Lung (tissue), 11 donors: ENCODE measurements at regions not wholly inside any gene's neighbourhood (a gene's known extent, or its start where the extent isn't known, plus 50 kb on each side); places are given as distances from the start of the nearest gene placed in this dataset.

ENCODE experiments used
- ATAC-seq: fragments of 200-7000 bp; cut with Tn5 transposase; one replicate; pipeline ENCODE4 v1.9.1; 2020; ENCODE audit warnings: moderate number of reproducible peaks; ENCODE audit not compliant: insufficient read depth, low FRiP score
- DNase-seq, 3 donors: peaks; one replicate each; pipeline ENCODE4 v3.0.0-alpha.2; 2013 to 2017
- H3K27ac ChIP-seq, 2 donors: one replicate each; pipeline ENCODE4 v1.5.1; 2013; ENCODE audit warnings: mild to moderate bottlenecking in 2 of 2, moderate library complexity in 2 of 2, control low read depth in 1 of 2, inconsistent platforms in 1 of 2, low read depth in 1 of 2, low read length in 1 of 2
- H3K27me3 ChIP-seq, 3 donors: one replicate each; pipeline ENCODE4 v1.5.1; 2013; ENCODE audit warnings: low read length in 2 of 3; ENCODE audit not compliant: control insufficient read depth in 3 of 3, insufficient read depth in 3 of 3
- H3K36me3 ChIP-seq, 4 donors: one replicate each; pipeline ENCODE4 v1.5.1; 2013; ENCODE audit warnings: low read length in 4 of 4, mild to moderate bottlenecking in 1 of 4, moderate library complexity in 1 of 4; ENCODE audit not compliant: control insufficient read depth in 4 of 4, insufficient read depth in 4 of 4
- H3K4me1 ChIP-seq, 5 donors: one replicate each; pipeline ENCODE4 v1.5.1; 2013; ENCODE audit warnings: low read length in 5 of 5, mild to moderate bottlenecking in 2 of 5, moderate library complexity in 1 of 5; ENCODE audit not compliant: control insufficient read depth in 5 of 5, insufficient read depth in 5 of 5
- H3K4me3 ChIP-seq: one replicate; pipeline ENCODE4 v1.5.1; 2013; ENCODE audit warnings: mild to moderate bottlenecking, control low read depth, moderate library complexity
- H3K9ac ChIP-seq, 2 donors: one replicate each; pipeline ENCODE4 v1.5.1; 2013; ENCODE audit warnings: low read length in 2 of 2, control low read depth in 1 of 2; ENCODE audit not compliant: insufficient read depth in 1 of 2
- H3K9me3 ChIP-seq, 4 donors: one replicate each; pipeline ENCODE4 v1.5.1; 2013; ENCODE audit warnings: low read length in 3 of 4, mild to moderate bottlenecking in 1 of 4, moderate library complexity in 1 of 4; ENCODE audit not compliant: control insufficient read depth in 4 of 4, insufficient read depth in 3 of 4
- WGBS, 2 donors: extraction: QIAGEN DNeasy Blood & Tissue Kit; methylation state at CpG; one replicate each; pipeline ENCODE4 v1.1.7; 2013; 5-methylcytosine and 5-hydroxymethylcytosine counted together
- TF ChIP-seq, protein P1 (sequence below): IDR thresholded peaks from 2 replicates; pipeline ENCODE4 v1.5.1; 2012; ENCODE audit warnings: mild to moderate bottlenecking; ENCODE audit errors: control extremely low read depth, extremely low read depth
- donor health status: control.
- donor health status: control.
- donor health status: Bipolar disorder and iron deficiency.
- donor health status: healthy.
- donor health status: DM: yes; HTN: yes; CAD: no.

DNA sequence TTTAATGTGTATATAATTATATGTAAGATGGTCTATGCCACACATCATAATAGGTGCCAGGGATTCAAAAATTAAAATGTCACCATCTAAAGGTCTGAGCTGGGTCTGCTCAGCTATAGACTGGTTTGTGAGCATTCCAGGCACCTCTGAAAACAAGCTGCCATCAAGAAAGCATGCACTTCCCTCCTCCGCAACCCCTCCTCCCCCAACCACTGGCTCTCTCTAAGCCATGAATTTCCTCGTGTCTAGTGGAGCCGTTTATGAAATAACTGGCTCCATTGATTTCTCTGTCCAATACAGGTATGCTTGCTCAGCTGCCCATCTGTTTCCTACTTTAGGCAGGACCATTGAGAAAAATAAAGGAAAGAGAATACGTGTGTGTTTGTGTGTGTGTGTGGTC is 522.6 kb upstream of the PLXNA2 start:
- TF ChIP-seq, protein P1, sequence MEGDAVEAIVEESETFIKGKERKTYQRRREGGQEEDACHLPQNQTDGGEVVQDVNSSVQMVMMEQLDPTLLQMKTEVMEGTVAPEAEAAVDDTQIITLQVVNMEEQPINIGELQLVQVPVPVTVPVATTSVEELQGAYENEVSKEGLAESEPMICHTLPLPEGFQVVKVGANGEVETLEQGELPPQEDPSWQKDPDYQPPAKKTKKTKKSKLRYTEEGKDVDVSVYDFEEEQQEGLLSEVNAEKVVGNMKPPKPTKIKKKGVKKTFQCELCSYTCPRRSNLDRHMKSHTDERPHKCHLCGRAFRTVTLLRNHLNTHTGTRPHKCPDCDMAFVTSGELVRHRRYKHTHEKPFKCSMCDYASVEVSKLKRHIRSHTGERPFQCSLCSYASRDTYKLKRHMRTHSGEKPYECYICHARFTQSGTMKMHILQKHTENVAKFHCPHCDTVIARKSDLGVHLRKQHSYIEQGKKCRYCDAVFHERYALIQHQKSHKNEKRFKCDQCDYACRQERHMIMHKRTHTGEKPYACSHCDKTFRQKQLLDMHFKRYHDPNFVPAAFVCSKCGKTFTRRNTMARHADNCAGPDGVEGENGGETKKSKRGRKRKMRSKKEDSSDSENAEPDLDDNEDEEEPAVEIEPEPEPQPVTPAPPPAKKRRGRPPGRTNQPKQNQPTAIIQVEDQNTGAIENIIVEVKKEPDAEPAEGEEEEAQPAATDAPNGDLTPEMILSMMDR, result no peak
- Histone ChIP-seq H3K4me3 (no peak overlapping the region), H3K27me3 (no peaks in the 10 kb centered on the region), H3K4me1 (no peaks in the 10 kb centered on the region), H3K27ac (no peak overlapping the region), H3K36me3 (no peaks in the 10 kb centered on the region), H3K9me3 (no peaks in the 10 kb centered on the region), H3K9ac (no peak overlapping the region)
- DNase-seq (peak; percentile 13 to 52 (median 18)), ATAC-seq (no peak)
- WGBS, 2 donors, result 66 to 67% methylated on average over 4 of the region's 4 CpGs

DNA sequence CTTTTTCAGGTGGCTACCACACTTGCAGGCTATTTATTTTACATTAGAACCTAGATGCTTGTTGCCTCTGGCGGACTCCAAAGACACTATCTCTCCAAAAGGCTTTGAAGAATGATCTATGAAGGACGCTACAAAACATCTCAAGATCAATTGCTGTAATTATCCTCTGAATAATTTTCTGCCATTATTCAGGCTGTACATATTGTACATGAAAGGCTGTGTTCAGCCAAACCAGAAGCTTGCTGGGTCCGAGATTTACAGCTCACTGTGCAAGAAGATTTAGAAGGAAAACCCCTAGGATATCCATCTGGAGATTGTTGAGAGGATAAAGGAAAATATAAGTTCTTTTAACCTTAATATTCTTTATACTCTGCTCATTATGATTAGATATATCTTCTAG is 523.6 kb upstream of the PLXNA2 start:
- Histone ChIP-seq H3K9me3 (no peaks in the 10 kb centered on the region), H3K27me3 (no peaks in the 10 kb centered on the region), H3K36me3 (no peaks in the 10 kb centered on the region), H3K4me3 (no peak overlapping the region), H3K9ac (no peak overlapping the region), H3K4me1 (no peaks in the 10 kb centered on the region), H3K27ac (no peak overlapping the region)
- ATAC-seq (no peak), DNase-seq (no peak)
- TF ChIP-seq, protein P1, result no peak
- WGBS, 2 donors, result 78 to 85% methylated on average over 3 of the region's 3 CpGs

DNA sequence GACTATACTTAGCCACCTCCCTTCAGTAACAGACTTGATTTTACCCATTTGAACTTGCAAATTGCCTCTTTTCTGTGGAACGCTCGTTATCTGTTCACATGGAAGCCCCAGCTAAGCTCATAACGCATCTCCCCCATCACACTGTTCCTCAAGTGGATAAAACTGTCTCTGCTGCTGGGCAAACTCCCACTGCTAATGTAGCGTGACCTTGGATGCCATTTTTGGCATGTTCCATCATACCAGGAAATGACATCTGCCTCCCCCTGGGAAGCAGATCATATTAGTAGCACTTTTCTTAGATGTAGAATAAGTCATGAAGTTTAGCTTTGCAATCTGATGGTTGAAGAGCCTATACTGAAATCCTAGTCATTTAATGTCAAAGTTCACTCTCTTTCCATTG is 528.7 kb upstream of the PLXNA2 start:
- Histone ChIP-seq H3K4me1 (no peaks in the 10 kb centered on the region), H3K27ac (no peak overlapping the region), H3K9ac (no peak overlapping the region), H3K9me3 (no peaks in the 10 kb centered on the region), H3K36me3 (no peaks in the 10 kb centered on the region), H3K4me3 (no peak overlapping the region), H3K27me3 (no peaks in the 10 kb centered on the region)
- WGBS, 2 donors, result 57 to 72% methylated on average over 4 of the region's 4 CpGs
- no peak for DNase-seq
- TF ChIP-seq, protein P1, result no peak
- ATAC-seq, result no peak

DNA sequence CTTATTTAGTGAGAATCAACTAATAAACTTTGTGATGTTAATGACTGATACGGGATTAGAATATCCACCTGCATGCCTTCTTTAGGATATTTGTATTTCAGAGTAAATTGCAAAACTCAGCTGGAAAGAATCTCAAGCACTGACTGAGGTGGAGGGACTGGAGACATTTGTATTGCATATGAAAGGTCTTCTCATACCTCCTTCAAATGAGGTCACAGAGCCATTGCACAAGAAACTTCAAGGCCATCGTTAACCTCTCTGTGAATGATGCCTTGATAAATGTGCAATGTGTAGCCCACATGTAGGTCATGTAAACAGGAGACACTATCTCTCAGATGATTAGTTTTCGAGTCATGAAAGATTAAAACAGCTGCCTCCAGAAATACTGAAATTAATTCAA is 531.7 kb upstream of the PLXNA2 start:
- Histone ChIP-seq H3K36me3 (no peaks in the 10 kb centered on the region), H3K4me1 (no peaks in the 10 kb centered on the region), H3K4me3 (no peak overlapping the region), H3K9me3 (no peaks in the 10 kb centered on the region), H3K27ac (no peak overlapping the region), H3K9ac (no peak overlapping the region), H3K27me3 (no peaks in the 10 kb centered on the region)
- TF ChIP-seq, protein P1, result no peak
- 70 to 86% methylated on average over 3 of the region's 3 CpGs for WGBS, 2 donors
- ATAC-seq, result no peak
- no peak for DNase-seq
